ENCODE measurements at regions not wholly inside any gene's neighbourhood (a gene's known extent, or its start where the extent isn't known, plus 50 kb on each side); places are given as distances from the start of the nearest gene placed in this dataset.

- FAIRE-seq: no peak
Observed at GRCh38 chr18:72940509-72940908, 72.7 kb upstream of the NETO1 start.

- FAIRE-seq: no peak
Observed at GRCh38 chr18:72935744-72936143, 68.0 kb upstream of the NETO1 start.

GRCh38 chr18:72922895-72923294, 55.1 kb upstream of the NETO1 start:
- no peak for FAIRE-seq

Data from colon (tissue), 2 donors.